HEK293T (cell line): ENCODE measurements at regions not wholly inside any gene's neighbourhood (a gene's known extent, or its start where the extent isn't known, plus 50 kb on each side); places are given as distances from the start of the nearest gene placed in this dataset.

ENCODE experiments used
- BHLHE40 ChIP-seq: fragments of 450-650 bp; IDR thresholded peaks from 2 replicates; pipeline ENCODE4 v1.6.1; 2016; ENCODE audit warnings: mild to moderate bottlenecking, moderate library complexity, borderline replicate concordance
- ELF4 ChIP-seq: fragments of 450-650 bp; IDR thresholded peaks from 2 replicates; pipeline ENCODE4 v1.6.1; 2017; ENCODE audit warnings: antibody characterized with exemption
- FOXA1 ChIP-seq: fragments of 450-650 bp; IDR thresholded peaks from 2 replicates; pipeline ENCODE4 v1.6.1; 2016; ENCODE audit warnings: mild to moderate bottlenecking
- FOXK2 ChIP-seq: fragments of 450-650 bp; IDR thresholded peaks from 2 replicates; pipeline ENCODE4 v1.6.1; 2016; ENCODE audit warnings: mild to moderate bottlenecking
- FOXM1 ChIP-seq: fragments of 450-650 bp; IDR thresholded peaks from 2 replicates; pipeline ENCODE4 v1.6.1; 2017; ENCODE audit warnings: mild to moderate bottlenecking, borderline replicate concordance
- SP1 ChIP-seq: fragments of 450-650 bp; IDR thresholded peaks from 2 replicates; pipeline ENCODE4 v1.6.1; 2017
- SUZ12 ChIP-seq: fragments of 450-650 bp; IDR thresholded peaks from 2 replicates; pipeline ENCODE4 v1.6.1; 2016; ENCODE audit warnings: mild to moderate bottlenecking
- TARDBP ChIP-seq: fragments of 450-650 bp; IDR thresholded peaks from 2 replicates; pipeline ENCODE4 v1.6.1; 2016
- ZNF384 ChIP-seq: fragments of 450-650 bp; IDR thresholded peaks from 2 replicates; pipeline ENCODE4 v1.6.1; 2016
- TF ChIP-seq, protein P1 (sequence below): fragments of 450-650 bp; IDR thresholded peaks from 2 replicates; pipeline ENCODE4 v1.6.1; 2016

DNA sequence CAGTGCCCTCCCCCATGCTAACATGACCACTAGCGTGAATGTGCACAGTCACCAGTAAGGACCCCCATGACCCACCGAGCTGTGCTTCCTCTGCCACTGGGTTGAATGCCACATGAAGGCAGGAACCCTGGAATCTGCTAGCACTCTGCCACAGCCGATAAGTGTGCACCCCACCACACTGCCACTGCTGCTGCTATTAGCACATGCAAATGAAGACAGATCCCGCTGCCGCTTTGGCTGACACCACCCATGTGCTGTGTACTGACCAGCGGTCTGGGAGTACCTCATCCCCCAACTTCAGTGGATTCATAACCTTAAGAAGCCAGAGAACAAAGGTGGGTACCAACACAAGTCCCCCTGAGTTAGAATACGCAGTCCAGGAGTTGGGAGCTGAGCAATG, 200.9 kb upstream of the ARHGEF9 start:
- TF ChIP-seq SP1 (no peak), SUZ12 (no peak), FOXA1 (no peak), TARDBP (no peak), ZNF384 (no peak), FOXM1 (no peak), FOXK2 (no peak), ELF4 (no peak), BHLHE40 (no peak)
- TF ChIP-seq, protein P1, sequence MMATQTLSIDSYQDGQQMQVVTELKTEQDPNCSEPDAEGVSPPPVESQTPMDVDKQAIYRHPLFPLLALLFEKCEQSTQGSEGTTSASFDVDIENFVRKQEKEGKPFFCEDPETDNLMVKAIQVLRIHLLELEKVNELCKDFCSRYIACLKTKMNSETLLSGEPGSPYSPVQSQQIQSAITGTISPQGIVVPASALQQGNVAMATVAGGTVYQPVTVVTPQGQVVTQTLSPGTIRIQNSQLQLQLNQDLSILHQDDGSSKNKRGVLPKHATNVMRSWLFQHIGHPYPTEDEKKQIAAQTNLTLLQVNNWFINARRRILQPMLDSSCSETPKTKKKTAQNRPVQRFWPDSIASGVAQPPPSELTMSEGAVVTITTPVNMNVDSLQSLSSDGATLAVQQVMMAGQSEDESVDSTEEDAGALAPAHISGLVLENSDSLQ = no peak
